ENCODE measurements at regions not wholly inside any gene's neighbourhood (a gene's known extent, or its start where the extent isn't known, plus 50 kb on each side); places are given as distances from the start of the nearest gene placed in this dataset.

- no peak for TF ChIP-seq POLR2A (IDR thresholded peaks at IDR 0.05)
- TF ChIP-seq, protein P1, sequence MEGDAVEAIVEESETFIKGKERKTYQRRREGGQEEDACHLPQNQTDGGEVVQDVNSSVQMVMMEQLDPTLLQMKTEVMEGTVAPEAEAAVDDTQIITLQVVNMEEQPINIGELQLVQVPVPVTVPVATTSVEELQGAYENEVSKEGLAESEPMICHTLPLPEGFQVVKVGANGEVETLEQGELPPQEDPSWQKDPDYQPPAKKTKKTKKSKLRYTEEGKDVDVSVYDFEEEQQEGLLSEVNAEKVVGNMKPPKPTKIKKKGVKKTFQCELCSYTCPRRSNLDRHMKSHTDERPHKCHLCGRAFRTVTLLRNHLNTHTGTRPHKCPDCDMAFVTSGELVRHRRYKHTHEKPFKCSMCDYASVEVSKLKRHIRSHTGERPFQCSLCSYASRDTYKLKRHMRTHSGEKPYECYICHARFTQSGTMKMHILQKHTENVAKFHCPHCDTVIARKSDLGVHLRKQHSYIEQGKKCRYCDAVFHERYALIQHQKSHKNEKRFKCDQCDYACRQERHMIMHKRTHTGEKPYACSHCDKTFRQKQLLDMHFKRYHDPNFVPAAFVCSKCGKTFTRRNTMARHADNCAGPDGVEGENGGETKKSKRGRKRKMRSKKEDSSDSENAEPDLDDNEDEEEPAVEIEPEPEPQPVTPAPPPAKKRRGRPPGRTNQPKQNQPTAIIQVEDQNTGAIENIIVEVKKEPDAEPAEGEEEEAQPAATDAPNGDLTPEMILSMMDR (IDR thresholded peaks at IDR 0.05) = no peak
Observed at GRCh38 chrX:144849141-144849540, 398.2 kb upstream of the SPANXN1 start.
